ENCODE measurements at regions not wholly inside any gene's neighbourhood (a gene's known extent, or its start where the extent isn't known, plus 50 kb on each side); places are given as distances from the start of the nearest gene placed in this dataset.

DNA sequence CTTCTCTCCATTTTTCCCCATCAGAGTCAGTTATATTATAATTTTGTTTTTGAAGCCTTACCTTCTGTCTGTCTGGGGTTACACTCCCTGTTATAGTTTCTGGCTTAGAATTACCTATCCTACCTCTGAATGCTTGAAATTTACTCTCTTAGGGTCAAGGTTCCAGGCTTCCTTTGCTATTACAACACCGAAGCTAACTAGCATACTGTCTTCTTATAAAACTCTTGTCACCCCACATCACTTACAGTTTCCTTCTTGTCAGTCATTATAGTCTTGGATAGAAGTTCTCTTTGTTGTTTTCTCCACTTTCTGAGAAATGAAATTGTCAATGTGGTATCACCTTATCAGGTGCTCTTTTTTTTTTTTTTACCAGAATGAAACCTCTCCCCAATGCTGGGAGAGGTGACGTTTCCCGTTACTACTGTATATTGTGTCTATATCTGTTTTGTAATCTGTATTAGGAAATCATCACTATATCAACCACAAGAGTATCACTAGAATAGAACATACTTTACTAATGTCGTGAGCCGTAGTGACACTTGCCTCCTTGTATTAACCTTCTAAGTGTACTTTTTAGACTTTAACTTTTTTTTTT, 69.2 kb upstream of the PSMA6 start:
- FAIRE-seq: no peak

DNA sequence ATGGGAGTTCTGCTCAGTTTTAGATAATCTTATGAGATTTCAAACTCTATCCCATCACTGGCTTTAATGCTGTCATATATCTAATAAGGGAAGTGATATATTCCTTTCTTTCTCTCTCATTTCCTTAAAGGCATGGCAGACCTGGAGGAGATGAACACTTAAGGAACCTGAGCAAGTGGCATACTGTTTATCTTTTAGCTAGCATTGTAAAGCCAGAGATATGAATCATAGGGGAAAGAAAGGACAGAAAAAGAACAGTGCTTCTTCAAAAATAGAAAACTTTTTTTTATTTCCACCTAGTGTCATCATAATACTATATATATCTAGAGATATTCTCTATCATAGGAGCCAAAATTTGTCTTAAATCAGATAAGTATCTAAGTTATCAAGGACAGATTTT, 68.3 kb upstream of the PSMA6 start:
- FAIRE-seq: no peak

DNA sequence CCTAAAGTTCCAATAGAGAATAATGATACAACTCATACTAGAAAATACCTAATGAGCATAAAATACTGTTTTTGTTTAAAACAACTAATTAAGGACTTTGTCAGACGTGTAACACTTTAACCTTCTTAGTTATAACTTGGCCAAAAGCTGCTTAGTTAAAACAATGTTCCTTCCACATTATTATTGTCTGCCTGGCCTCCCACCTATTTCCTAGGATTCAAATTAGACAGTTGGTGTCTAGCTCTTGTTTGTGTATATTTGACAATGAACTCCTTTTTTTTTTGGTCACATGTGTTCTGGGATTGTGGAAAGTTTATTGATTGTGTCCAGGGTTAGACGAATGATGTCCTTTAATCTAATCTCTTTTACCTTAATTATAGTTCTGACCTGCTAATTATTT, 67.6 kb upstream of the PSMA6 start:
- no peak for FAIRE-seq

DNA sequence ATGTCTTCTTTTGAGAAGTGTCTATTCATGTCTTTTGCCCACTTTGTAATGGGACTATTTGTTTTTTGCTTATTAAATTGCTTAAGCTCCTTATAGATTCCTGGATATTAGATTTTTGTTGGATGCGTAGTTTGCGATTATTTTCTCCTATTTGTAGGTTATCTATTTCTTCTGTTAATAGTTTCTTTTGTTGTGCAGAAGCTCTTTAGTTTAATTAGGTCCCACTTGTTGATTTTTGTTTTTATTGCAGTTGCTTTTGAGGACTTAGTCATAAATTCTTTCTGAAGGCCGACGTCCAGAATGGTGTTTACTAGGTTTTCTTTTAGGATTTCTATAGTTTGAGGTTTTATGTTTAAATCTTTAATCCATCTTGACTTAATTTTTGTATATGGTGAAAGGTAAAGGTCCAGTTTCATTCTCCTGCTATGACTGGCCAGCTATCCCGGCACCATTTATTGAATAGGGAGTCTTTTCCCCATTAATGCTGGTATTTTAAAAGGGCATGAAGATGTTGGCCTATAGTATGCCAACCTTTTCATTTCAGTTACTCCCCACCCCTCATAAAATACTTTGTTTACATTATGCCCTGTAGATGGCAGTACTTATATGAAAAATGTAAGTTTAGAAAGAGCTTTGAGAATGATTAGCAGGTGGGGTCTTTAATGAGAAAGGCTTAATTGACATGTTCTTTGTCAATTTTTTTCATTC, 62.9 kb upstream of the PSMA6 start:
- FAIRE-seq: peak; percentile 76

DNA sequence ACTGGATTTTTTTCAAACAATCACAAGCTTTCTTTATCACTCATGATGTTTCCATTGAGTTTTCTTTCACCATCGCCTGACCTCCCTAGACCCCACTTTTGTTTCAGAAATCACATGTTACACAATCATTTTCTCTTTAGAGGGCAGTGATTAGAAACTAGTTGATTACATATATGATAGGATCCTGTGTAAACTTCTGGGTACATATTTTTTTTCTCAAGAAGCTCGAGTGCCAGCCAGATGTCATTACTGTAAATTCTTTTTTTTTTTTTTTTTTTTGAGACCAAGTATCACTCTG, 62.4 kb upstream of the PSMA6 start:
- FAIRE-seq: no peak

DNA sequence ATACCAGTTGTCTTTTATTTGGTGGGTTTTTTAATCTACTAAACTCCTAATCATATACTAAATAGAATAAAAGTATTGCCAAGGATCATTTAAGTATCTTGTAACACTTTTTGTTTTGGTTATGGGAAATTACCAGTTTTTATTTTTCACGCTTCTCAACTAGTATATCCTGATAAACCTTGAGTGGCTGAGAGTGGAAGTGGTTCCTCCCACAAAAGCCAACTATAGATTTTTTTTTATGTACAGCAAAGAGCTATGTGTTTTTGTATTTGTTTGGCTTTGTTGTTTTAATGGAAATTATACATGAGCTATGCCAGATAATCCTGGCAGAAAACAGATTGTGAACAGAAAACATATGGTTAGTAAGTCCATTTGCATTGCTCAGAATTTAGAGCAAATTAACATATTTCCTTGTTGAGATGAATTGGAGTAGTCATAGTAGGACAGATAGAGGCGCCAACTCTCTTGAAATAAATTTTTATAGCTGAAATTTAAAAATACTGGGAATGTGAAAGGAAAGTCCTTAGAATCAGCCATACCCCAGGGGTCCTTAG, 60.9 kb upstream of the PSMA6 start:
- no peak for FAIRE-seq

DNA sequence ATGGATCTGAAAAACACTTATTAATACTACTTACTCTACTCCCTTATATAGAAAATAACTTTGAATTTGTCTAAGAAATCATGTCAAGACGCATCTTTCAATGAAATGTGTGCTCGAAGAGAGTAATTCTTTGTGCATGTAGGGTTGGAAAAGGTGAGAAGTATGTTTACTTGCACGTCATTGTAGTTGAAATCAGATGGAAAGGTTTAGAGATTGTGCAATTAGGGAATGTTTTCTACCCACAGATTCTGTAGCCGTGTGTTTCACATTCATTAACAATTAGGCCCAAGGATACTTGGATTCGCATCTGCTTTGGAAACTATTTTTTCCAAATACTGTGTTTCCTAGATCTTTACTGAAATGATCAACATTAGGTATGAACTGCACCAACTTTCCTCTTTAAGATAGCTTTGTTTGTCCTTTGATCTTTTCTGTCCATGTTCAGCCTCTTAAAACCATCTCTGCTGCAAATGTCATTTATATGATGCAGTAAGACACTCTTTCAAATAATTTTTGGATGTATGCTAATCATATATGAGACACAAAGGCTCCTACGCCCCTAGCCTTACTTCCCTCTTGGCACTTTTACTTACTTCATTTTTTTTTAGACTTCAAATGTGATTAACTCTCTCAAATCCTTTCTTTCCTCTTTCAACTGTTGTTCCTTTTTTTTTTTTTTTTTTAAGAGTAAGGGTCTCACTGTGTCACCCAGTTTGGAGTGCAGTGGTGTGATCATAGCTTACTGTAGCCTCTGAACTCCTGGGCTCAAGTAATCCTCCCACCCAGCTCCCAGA, 58.0 kb upstream of the PSMA6 start:
- FAIRE-seq: no peak

DNA sequence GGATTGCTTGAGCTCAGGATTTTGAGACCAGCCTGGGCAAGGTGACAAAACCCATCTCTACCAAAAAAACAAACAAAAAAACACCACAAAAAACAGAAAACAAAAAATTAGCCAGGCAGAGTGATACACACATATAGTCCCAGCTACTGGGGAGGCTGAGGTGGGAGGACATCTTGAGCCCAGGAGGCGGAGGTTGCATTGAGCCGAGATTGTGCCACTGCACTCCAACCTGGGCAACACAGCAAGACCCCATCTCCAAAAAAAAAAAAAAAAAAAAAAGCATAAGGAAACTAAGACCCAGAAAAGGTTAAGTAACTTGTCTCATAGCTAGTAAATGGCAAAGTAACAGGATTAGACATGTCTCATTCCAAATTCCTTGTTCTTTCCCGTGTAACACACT, 56.3 kb upstream of the PSMA6 start:
- no peak for FAIRE-seq

DNA sequence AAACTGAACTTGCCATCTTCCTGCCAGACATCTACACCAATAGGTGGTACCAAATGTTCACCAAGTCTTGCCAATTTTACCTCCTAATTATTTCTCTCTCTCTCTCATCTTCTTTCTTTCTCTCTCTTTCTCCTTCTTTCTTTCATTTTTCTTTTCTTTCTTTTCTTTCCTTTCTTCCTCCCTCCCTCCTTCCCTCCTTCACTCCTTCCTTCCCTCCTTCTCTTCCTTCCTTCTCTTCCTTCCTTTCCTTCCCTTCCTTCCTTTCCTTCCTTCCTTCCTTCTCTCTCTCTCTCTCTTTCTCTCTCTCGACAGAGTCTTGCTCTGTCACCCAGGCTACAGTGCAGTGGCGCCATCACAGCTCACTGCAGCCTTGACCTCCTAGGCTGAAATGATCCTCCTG, 55.4 kb upstream of the PSMA6 start:
- FAIRE-seq: no peak

DNA sequence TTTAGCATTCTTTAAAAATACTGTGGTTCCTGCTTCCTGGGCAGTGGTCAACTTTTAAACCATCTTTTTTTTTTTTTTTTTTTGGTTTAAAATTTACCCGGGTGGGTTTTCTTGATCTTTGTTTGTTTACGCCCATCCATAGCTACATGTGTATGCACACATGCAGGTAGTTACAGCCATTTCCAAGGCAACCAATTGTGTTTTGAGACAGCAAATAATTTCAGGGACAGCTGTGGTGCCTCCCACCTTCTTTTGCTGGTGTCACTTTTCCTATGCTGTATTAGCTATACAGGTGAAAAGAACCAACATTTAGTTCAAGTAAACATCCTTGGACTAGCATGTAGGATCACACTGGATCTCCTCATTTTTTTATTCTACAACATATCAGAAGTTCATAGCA, 52.0 kb upstream of the PSMA6 start:
- FAIRE-seq: no peak

Measured in G401.6 (cell line).